ENCODE measurements at regions not wholly inside any gene's neighbourhood (a gene's known extent, or its start where the extent isn't known, plus 50 kb on each side); places are given as distances from the start of the nearest gene placed in this dataset.

DNA sequence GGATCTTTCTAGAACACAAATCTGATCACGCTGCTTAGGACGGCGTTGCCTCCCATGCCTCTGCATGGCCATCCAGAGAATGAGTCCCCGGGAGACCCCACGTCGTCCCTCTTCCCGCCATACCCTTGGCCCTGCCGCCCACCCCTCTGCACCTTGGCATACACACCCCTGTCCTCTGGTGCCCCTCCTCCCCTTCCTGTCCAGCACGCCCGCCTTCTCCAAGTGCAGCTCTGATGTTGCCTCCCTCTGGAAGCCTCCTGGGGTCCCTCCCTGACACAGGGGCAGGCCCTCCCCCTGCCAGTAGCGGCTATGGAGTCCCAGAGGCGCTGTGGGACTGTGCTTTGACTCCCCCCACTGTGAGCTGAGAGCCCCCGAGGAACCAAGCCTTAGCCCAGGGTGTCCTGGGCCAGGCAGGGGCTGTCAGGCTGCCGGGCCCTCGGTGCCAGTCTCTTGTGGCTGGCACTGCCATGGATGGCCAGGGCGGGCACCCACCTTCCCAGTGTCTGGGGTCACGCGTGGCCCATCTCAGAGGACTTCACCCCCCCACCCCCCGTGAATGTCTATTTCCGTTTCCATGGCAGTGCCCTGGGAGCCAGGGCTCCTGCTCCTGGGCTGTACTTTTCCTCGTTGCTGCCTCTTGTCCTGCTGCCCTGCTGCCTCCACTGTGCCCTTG lies 70.5 kb upstream of the RNU6ATAC start:
- no peaks in the 10 kb centered on the region for H3K36me3 ChIP-seq
- DNase-seq (ENCODE audit: extremely low spot score): no peak
- peaks cover 22 to 37% (median 32%) of the 10 kb centered on the region in 4 donors for H3K4me1 ChIP-seq
- H3K27ac ChIP-seq (replicated peaks in 1 of 4): no peak overlapping the region
- intact Hi-C loops (cut with DNase I): no loop called here
- no peak overlapping the region for H3K4me3 ChIP-seq
- peaks cover 0 to 31% (median 0%) of the 10 kb centered on the region in 4 donors for H3K27me3 ChIP-seq
- TF ChIP-seq POLR2AphosphoS5 (IDR thresholded peaks at IDR 0.05): no peak
- H3K9me3 ChIP-seq: no peaks in the 10 kb centered on the region
- 90% methylated on average over 13 of the region's 21 CpGs for WGBS

DNA sequence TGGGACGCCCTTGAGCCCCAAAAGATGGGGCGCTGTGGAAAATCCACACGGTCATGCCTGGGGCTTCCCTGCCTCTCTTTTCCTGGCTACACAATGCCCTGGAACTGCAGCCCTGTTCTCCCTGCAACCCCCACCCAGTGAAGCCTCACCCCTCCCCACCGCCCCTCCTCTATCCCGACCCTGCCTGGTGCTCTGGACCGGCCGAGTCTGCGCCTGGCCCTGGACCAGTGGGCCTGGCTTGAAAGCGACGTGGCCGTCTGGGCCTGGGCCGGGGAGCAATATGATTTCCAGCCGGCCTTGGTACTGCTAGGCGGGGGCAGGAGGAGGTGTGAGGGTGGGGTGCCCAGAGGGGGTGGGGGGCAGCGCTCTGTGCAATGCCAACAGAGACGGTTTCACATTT lies 71.0 kb upstream of the RNU6ATAC start:
- Histone ChIP-seq H3K27me3 (peaks cover 0 to 36% (median 0%) of the 10 kb centered on the region in 4 donors), H3K4me3 (no peak overlapping the region), H3K4me1 (peaks cover 21 to 32% (median 28%) of the 10 kb centered on the region in 4 donors), H3K27ac (replicated peaks in 1 of 4) (no peak overlapping the region), H3K9me3 (no peaks in the 10 kb centered on the region), H3K36me3 (no peaks in the 10 kb centered on the region)
- no peak for DNase-seq (ENCODE audit: extremely low spot score)
- 74% methylated on average over 9 of the region's 16 CpGs for WGBS
- intact Hi-C loops (cut with DNase I): no loop called here
- no peak for TF ChIP-seq POLR2AphosphoS5 (IDR thresholded peaks at IDR 0.05)
- TF ChIP-seq EP300 (IDR thresholded peaks at IDR 0.05): no peak
- TF ChIP-seq POLR2A (IDR thresholded peaks at IDR 0.05; ENCODE audit: low read depth): no peak
- no peak for TF ChIP-seq CTCF (IDR thresholded peaks at IDR 0.05)

- no peak for DNase-seq (ENCODE audit: extremely low spot score)
- WGBS: 62% methylated on average over 3 of the region's 6 CpGs
- Histone ChIP-seq H3K36me3 (no peaks in the 10 kb centered on the region), H3K4me3 (no peak overlapping the region), H3K27me3 (peaks cover 0 to 43% (median 0%) of the 10 kb centered on the region in 4 donors), H3K4me1 (peaks cover 14 to 26% (median 21%) of the 10 kb centered on the region in 4 donors), H3K9me3 (no peaks in the 10 kb centered on the region), H3K27ac (replicated peaks in 1 of 4) (no peak overlapping the region)
- intact Hi-C loops (cut with DNase I): no loop called here
- TF ChIP-seq EP300 (IDR thresholded peaks at IDR 0.05): no peak
- no peak for TF ChIP-seq POLR2AphosphoS5 (IDR thresholded peaks at IDR 0.05)
- TF ChIP-seq CTCF (IDR thresholded peaks at IDR 0.05): no peak
- TF ChIP-seq POLR2A (IDR thresholded peaks at IDR 0.05; ENCODE audit: low read depth): no peak
Measured at GRCh38 chr9:134236001-134236421, 71.6 kb upstream of the RNU6ATAC start.

DNA sequence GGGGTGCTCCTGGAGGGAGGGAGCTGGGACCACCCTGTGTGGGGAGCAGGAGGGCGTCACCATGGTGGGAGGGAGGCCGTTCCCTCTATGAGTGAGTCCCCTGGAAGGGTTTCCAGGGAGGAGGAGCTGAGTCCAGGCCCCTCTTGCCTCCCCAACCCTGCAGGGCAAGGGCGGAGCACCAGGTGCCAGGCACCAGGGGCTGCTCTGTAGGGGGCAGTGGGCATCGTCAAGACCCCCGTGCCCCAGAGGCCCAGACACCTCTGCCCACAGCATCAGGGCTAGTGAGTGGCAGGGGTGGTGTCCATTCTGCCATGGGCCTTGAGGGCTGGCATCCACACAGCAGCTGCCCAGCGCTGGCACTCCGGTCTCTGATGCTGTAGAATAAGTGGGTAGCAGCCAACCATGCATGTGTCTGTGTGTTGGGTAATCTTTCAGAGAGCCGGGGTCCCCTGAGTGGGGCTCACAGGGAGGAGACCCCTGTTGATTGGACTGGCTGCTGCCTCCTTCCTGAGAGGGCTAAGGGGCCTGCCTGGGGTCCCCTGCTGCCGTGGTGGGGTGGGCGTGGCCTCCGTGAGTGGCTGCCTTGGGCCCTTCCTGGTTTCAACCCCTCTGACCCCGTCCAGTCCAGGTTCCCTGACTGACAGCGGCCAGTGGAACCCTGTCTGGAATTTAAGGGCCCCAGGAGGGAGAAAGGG lies 72.7 kb upstream of the RNU6ATAC start:
- WGBS: 70% methylated on average over 2 of the region's 13 CpGs

More for the DNA sequence above, 72.7 kb upstream of the RNU6ATAC start:
- H3K27ac ChIP-seq (replicated peaks in 1 of 4): no peak overlapping the region
- no peaks in the 10 kb centered on the region for H3K9me3 ChIP-seq
- H3K4me1 ChIP-seq: peaks cover 5 to 15% (median 11%) of the 10 kb centered on the region in 4 donors
- DNase-seq (ENCODE audit: extremely low spot score): no peak
- peaks cover 0 to 49% (median 0%) of the 10 kb centered on the region in 4 donors for H3K27me3 ChIP-seq
- no peaks in the 10 kb centered on the region for H3K36me3 ChIP-seq
- no peak overlapping the region for H3K4me3 ChIP-seq
- intact Hi-C loops (cut with DNase I): no loop called here
- TF ChIP-seq POLR2A (IDR thresholded peaks at IDR 0.05; ENCODE audit: low read depth) (no peak), CTCF (IDR thresholded peaks at IDR 0.05) (no peak), POLR2AphosphoS5 (IDR thresholded peaks at IDR 0.05) (no peak), EP300 (IDR thresholded peaks at IDR 0.05) (no peak)
